ENCODE measurements at regions not wholly inside any gene's neighbourhood (a gene's known extent, or its start where the extent isn't known, plus 50 kb on each side); places are given as distances from the start of the nearest gene placed in this dataset.

DNA sequence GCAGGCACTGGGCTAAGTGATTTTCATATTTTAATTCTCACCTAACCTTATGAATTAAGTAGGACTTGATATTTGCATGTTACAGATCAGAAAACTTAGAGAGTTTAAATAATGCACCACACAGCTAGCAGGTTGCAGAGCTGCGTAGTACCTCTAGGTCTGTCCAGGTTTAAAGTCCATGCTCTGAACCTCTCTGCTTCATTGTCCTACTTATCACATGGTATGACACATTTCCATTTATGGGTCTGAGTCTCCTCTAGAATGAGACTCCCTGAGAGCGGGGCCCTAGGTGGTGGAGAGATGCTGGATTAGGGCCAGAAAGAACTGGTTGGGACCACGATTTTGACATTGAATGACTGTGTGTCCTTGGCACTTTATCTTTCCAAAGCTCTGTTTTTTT is 102.5 kb upstream of the USP24 start:
- TF ChIP-seq POLR2A (IDR thresholded peaks at IDR 0.05; ENCODE audit: low read length): no peak
- no peak for TF ChIP-seq GATA1 (IDR thresholded peaks at IDR 0.05; ENCODE audit: low read depth, low read length)

All from erythroblast (primary cell).